CD14-positive monocyte (primary cell): ENCODE measurements at regions not wholly inside any gene's neighbourhood (a gene's known extent, or its start where the extent isn't known, plus 50 kb on each side); places are given as distances from the start of the nearest gene placed in this dataset.

ENCODE experiments used
- DNase-seq, 3 donors: peaks; one replicate each; pipeline ENCODE4 v3.0.0-alpha.2; 2011 to 2022
- H2AFZ ChIP-seq: 2 replicates; pipeline ENCODE4 v1.6.0; 2012; ENCODE audit warnings: mild to moderate bottlenecking, low read depth, low read length, inconsistent platforms; ENCODE audit not compliant: insufficient read depth, poor library complexity, severe bottlenecking
- H3K27ac ChIP-seq, 2 donors: 1 replicate in 1 of 2; 2 replicates in 1 of 2; pipeline ENCODE4 v1.5.1; 2012 to 2013; ENCODE audit warnings: low read length in 2 of 2, control low read depth in 1 of 2, inconsistent platforms in 1 of 2, low read depth in 1 of 2, mild to moderate bottlenecking in 1 of 2
- H3K27me3 ChIP-seq, 2 donors: one replicate each; pipeline versions ENCODE4 v1.6.0 to v1.6.1; 2011 to 2013; ENCODE audit warnings: low read length in 2 of 2; ENCODE audit not compliant: control insufficient read depth in 2 of 2, insufficient read depth in 2 of 2
- H3K36me3 ChIP-seq, 2 donors: replicated peaks in 1 of 2; 1 replicate in 1 of 2; 2 replicates in 1 of 2; pipeline versions ENCODE4 v1.5.1 to v1.6.1; 2012 to 2013; ENCODE audit warnings: low read length in 2 of 2, control low read depth in 1 of 2, inconsistent platforms in 1 of 2, mild to moderate bottlenecking in 1 of 2; ENCODE audit not compliant: insufficient read depth in 2 of 2, control insufficient read depth in 1 of 2
- H3K4me1 ChIP-seq, 2 donors: 1 replicate in 1 of 2; 2 replicates in 1 of 2; pipeline versions ENCODE4 v1.5.1 to v1.6.1; 2012 to 2013; ENCODE audit warnings: low read length in 2 of 2, control low read depth in 1 of 2, inconsistent platforms in 1 of 2, mild to moderate bottlenecking in 1 of 2, moderate library complexity in 1 of 2; ENCODE audit not compliant: insufficient read depth in 2 of 2, control insufficient read depth in 1 of 2
- H3K4me2 ChIP-seq: replicated peaks from 2 replicates; pipeline ENCODE3; 2012; ENCODE audit warnings: low read length, moderate library complexity, mild to moderate bottlenecking; ENCODE audit not compliant: poor library complexity, severe bottlenecking; ENCODE audit errors: extremely low read depth
- H3K4me3 ChIP-seq, 3 experiments: fragments of 200-600 bp in 1 of 3; sonication (generic) in 1 of 3; replicated peaks in 1 of 3; 1 replicate in 2 of 3; 2 replicates in 1 of 3; pipeline ENCODE4 v1.5.1; 2011 to 2013; ENCODE audit warnings: low read length in 3 of 3, mild to moderate bottlenecking in 3 of 3, control low read depth in 2 of 3, low read depth in 2 of 3, inconsistent platforms in 1 of 3, moderate library complexity in 1 of 3
- H3K79me2 ChIP-seq: 2 replicates; pipeline ENCODE4 v1.6.0; 2012; ENCODE audit warnings: mild to moderate bottlenecking, control low read depth, inconsistent platforms, low read length, moderate library complexity; ENCODE audit not compliant: insufficient read depth
- H3K9ac ChIP-seq: 2 replicates; pipeline ENCODE4 v1.6.0; 2017; ENCODE audit warnings: low read length, mild to moderate bottlenecking; ENCODE audit not compliant: insufficient read depth, poor library complexity, severe bottlenecking
- H3K9me3 ChIP-seq, 2 donors: replicated peaks in 1 of 2; 1 replicate in 1 of 2; 2 replicates in 1 of 2; pipeline versions ENCODE4 v1.5.1 to v1.6.1; 2012 to 2013; ENCODE audit warnings: low read length in 2 of 2, control low read depth in 1 of 2; ENCODE audit not compliant: control insufficient read depth in 1 of 2, insufficient read depth in 1 of 2
- H4K20me1 ChIP-seq: 2 replicates; pipeline ENCODE4 v1.6.0; 2012; ENCODE audit warnings: mild to moderate bottlenecking, low read length, control low read depth, moderate library complexity; ENCODE audit not compliant: insufficient read depth
- H3K27ac Mint-ChIP-seq, 7 donors: one replicate each; pipeline ENCODE4 v1.8.0; 2020; ENCODE audit warnings: mild to moderate bottlenecking in 7 of 7, mixed read lengths in 7 of 7, moderate library complexity in 6 of 7, inconsistent platforms in 2 of 7
- H3K27me3 Mint-ChIP-seq, 3 donors: one replicate each; pipeline ENCODE4 v1.8.0; 2021 to 2022; ENCODE audit warnings: low read depth in 3 of 3, mild to moderate bottlenecking in 3 of 3, mixed read lengths in 3 of 3, moderate library complexity in 3 of 3, inconsistent platforms in 1 of 3
- H3K36me3 Mint-ChIP-seq, 2 donors: one replicate each; pipeline ENCODE4 v1.8.0; 2020; ENCODE audit warnings: mixed read lengths in 2 of 2, inconsistent platforms in 1 of 2, mild to moderate bottlenecking in 1 of 2
- H3K4me1 Mint-ChIP-seq: one replicate; pipeline ENCODE4 v1.8.0; 2020; ENCODE audit warnings: mild to moderate bottlenecking, mixed read lengths
- H3K4me3 Mint-ChIP-seq, 2 donors: one replicate each; pipeline ENCODE4 v1.8.0; 2020; ENCODE audit warnings: mild to moderate bottlenecking in 2 of 2, mixed read lengths in 2 of 2, moderate library complexity in 1 of 2
- H3K9me3 Mint-ChIP-seq, 7 donors: one replicate each; pipeline ENCODE4 v1.8.0; 2020 to 2022; ENCODE audit warnings: mixed read lengths in 7 of 7, mild to moderate bottlenecking in 6 of 7, moderate library complexity in 6 of 7, inconsistent platforms in 2 of 7
- WGBS: methylation state at CpG from one replicate; pipeline ENCODE4 v1.1.5; 2013; ENCODE audit warnings: missing lambda C conversion rate; ENCODE audit not compliant: insufficient coverage; 5-methylcytosine and 5-hydroxymethylcytosine counted together
- intact Hi-C, 2 donors: fragments of 100-400 bp; cut with micrococcal nuclease; formaldehyde crosslinking; loops; one replicate each; pipeline versions ENCODE4 v1.15.0 to v1.15.1; 2023
- TF ChIP-seq, protein P1 (sequence below): fragments of 200-600 bp; IDR thresholded peaks from one replicate; pipeline ENCODE4 v1.8.0; 2022; ENCODE audit warnings: antibody characterized with exemption, mild to moderate bottlenecking

DNA sequence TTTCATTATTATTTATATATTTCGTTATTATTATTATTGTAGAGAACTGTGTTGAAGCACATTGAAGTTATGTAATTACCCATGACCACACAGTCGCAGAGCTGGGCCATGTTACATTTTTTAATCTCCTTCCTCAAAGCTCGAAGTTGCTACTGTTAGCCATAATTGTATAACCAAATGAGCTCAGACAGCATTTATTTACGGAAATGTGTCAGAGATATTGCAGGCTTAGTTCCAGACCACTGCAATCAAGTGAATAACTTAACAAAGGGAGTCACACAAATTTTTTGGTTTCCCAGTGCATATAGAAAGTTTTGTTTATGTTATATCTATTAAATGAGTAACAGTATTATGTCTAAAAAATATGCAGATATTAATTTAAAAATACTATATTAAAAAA, 147.1 kb upstream of the SLITRK1 start:
- Histone ChIP-seq H3K79me2 (no peaks in the 10 kb centered on the region), H3K4me2 (no peak overlapping the region), H3K27me3 (no peaks in the 10 kb centered on the region), H3K9me3 (peaks cover 0 to 3% of the 10 kb centered on the region in 2 donors), H3K27ac (no peak overlapping the region), H2AFZ (no peak overlapping the region), H3K4me1 (no peaks in the 10 kb centered on the region), H4K20me1 (no peaks in the 10 kb centered on the region), H3K4me3 (no peak overlapping the region), H3K9ac (no peak overlapping the region), H3K36me3 (no peaks in the 10 kb centered on the region)
- Mint-ChIP-seq H3K27ac (no peak overlapping the region), H3K27me3 (no peaks in the 10 kb centered on the region), H3K4me1 (no peaks in the 10 kb centered on the region), H3K36me3 (no peaks in the 10 kb centered on the region), H3K4me3 (no peak overlapping the region), H3K9me3 (peaks cover 3 to 27% (median 13%) of the 10 kb centered on the region in 7 donors)
- DNase-seq: no peak
- TF ChIP-seq, protein P1, sequence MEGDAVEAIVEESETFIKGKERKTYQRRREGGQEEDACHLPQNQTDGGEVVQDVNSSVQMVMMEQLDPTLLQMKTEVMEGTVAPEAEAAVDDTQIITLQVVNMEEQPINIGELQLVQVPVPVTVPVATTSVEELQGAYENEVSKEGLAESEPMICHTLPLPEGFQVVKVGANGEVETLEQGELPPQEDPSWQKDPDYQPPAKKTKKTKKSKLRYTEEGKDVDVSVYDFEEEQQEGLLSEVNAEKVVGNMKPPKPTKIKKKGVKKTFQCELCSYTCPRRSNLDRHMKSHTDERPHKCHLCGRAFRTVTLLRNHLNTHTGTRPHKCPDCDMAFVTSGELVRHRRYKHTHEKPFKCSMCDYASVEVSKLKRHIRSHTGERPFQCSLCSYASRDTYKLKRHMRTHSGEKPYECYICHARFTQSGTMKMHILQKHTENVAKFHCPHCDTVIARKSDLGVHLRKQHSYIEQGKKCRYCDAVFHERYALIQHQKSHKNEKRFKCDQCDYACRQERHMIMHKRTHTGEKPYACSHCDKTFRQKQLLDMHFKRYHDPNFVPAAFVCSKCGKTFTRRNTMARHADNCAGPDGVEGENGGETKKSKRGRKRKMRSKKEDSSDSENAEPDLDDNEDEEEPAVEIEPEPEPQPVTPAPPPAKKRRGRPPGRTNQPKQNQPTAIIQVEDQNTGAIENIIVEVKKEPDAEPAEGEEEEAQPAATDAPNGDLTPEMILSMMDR: no peak
- WGBS: no CpG with 5 or more reads among the region's 4 CpGs
- intact Hi-C loops: no loop called here

GRCh38 chr13:84025824-84026223, 143.6 kb upstream of the SLITRK1 start:
- no peaks in the 10 kb centered on the region for H3K27me3 Mint-ChIP-seq
- H3K36me3 Mint-ChIP-seq: no peaks in the 10 kb centered on the region
- H3K4me3 ChIP-seq: no peak overlapping the region
- no peaks in the 10 kb centered on the region for H3K4me1 Mint-ChIP-seq
- no peak overlapping the region for H2AFZ ChIP-seq
- TF ChIP-seq, protein P1: no peak
- H3K36me3 ChIP-seq: no peaks in the 10 kb centered on the region
- intact Hi-C loops: no loop called here
- H3K9me3 ChIP-seq: peaks cover 0 to 3% of the 10 kb centered on the region in 2 donors
- DNase-seq: no peak
- no peaks in the 10 kb centered on the region for H3K4me1 ChIP-seq
- H3K79me2 ChIP-seq: no peaks in the 10 kb centered on the region
- no peak overlapping the region for H3K9ac ChIP-seq
- no CpG with 5 or more reads among the region's 1 CpG for WGBS
- peaks cover 0 to 19% (median 8%) of the 10 kb centered on the region in 7 donors for H3K9me3 Mint-ChIP-seq
- H3K27ac ChIP-seq: no peak overlapping the region
- H3K27me3 ChIP-seq: no peaks in the 10 kb centered on the region
- no peak overlapping the region for H3K4me2 ChIP-seq
- H3K4me3 Mint-ChIP-seq: no peak overlapping the region
- H4K20me1 ChIP-seq: no peaks in the 10 kb centered on the region
- no peak overlapping the region for H3K27ac Mint-ChIP-seq
